GM12878 (cell line): ENCODE measurements at regions not wholly inside any gene's neighbourhood (a gene's known extent, or its start where the extent isn't known, plus 50 kb on each side); places are given as distances from the start of the nearest gene placed in this dataset.

Source experiments
- EP300 ChIP-seq, 2 experiments: fragments of 150-350 bp in 1 of 2; IDR thresholded peaks; 2 replicates each; pipeline ENCODE4 v1.6.1; 2011 to 2012; ENCODE audit warnings: low read depth in 2 of 2, low read length in 2 of 2, borderline replicate concordance in 1 of 2, improper control_type of control experiment in 1 of 2, inconsistent platforms in 1 of 2; ENCODE audit not compliant: control insufficient read depth in 1 of 2
- JUND ChIP-seq: IDR thresholded peaks from 2 replicates; pipeline ENCODE4 v1.6.1; 2012; ENCODE audit warnings: low read depth, mild to moderate bottlenecking, low read length, improper control_type of control experiment, moderate library complexity
- POLR2AphosphoS5 ChIP-seq: IDR thresholded peaks from 2 replicates; pipeline ENCODE4 v1.6.1; 2011; ENCODE audit warnings: mild to moderate bottlenecking, low read length, inconsistent platforms
- ZSCAN29 ChIP-seq: fragments of 450-650 bp; IDR thresholded peaks from 2 replicates; pipeline ENCODE4 v1.6.1; 2017; ENCODE audit warnings: mild to moderate bottlenecking, moderate library complexity
- TF ChIP-seq, protein P1 (sequence below): IDR thresholded peaks from 2 replicates; pipeline ENCODE4 v1.6.1; 2011; ENCODE audit warnings: borderline replicate concordance, low read depth, mild to moderate bottlenecking, moderate library complexity, mixed read lengths, low read length; ENCODE audit not compliant: insufficient read depth; ENCODE audit errors: extremely low read length

DNA sequence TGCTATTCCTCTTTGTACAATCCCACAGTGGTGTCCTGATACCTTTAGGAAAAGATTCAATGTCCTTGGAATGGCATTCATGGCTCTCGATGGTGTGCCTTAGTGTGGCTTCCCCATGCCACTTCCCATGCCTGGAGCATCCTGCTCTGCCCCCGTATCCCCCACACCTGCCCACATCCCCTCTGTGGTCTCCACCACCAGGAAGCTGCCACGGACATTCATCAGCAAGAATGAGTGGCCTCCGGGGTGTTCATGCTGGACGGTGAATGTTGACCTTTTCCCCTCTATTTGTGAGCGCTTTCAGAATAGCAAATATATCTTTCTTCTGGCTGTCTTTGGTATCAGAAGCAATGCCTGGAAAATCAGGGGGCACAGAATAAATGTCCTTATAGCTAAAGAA is 262.0 kb upstream of the NRP1 start:
- TF ChIP-seq POLR2AphosphoS5 (no peak), EP300 (IDR thresholded peaks at IDR 0.05; ENCODE audit: borderline replicate concordance in 1 of 2, control insufficient read depth in 1 of 2, low read depth in 2 of 2, low read length in 2 of 2) (no peak), ZSCAN29 (no peak), JUND (no peak)
- TF ChIP-seq, protein P1, sequence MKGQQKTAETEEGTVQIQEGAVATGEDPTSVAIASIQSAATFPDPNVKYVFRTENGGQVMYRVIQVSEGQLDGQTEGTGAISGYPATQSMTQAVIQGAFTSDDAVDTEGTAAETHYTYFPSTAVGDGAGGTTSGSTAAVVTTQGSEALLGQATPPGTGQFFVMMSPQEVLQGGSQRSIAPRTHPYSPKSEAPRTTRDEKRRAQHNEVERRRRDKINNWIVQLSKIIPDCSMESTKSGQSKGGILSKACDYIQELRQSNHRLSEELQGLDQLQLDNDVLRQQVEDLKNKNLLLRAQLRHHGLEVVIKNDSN: no peak
